DND-41 (cell line): ENCODE measurements at regions not wholly inside any gene's neighbourhood (a gene's known extent, or its start where the extent isn't known, plus 50 kb on each side); places are given as distances from the start of the nearest gene placed in this dataset.

Source experiments
- EZH2 ChIP-seq: IDR thresholded peaks from 3 replicates; pipeline ENCODE4 v1.6.1; 2012; ENCODE audit warnings: borderline replicate concordance, low read depth, mild to moderate bottlenecking, moderate library complexity, low read length, inconsistent platforms; ENCODE audit not compliant: severe bottlenecking
- TF ChIP-seq, protein P1 (sequence below): IDR thresholded peaks from 2 replicates; pipeline ENCODE4 v1.5.1; 2012; ENCODE audit warnings: borderline replicate concordance, low read length, moderate library complexity, mild to moderate bottlenecking; ENCODE audit not compliant: poor library complexity, severe bottlenecking; ENCODE audit errors: extremely low read depth

DNA sequence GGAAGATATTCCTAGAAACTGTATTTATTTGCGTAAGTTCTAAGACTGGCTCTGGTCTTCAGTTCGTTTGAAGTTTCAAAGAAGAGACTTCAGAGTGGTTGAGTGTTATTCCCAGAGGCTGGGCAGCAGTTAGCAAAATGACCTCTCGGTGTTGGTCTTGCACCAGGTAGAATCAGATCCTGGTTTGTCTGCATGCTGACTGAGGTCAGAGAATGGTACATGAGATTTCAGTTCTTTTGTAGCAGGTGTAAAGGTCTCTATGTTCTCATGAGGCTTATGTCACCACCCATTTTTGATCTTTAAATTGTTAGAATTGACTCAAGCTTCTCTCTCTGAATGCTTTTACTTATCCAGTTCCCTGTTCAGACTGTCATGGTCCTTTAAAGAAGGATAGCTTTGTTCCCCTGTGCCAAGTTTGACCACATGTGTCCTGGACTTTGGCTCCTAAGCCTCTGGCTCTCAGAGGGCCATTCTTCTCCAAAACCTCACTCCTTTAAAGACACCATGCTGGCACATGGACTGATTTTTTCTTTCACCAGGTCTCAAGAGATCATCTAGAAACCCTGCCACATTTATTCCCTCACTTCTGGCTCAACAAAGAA is 355.8 kb upstream of the BOD1L1 start:
- TF ChIP-seq, protein P1, sequence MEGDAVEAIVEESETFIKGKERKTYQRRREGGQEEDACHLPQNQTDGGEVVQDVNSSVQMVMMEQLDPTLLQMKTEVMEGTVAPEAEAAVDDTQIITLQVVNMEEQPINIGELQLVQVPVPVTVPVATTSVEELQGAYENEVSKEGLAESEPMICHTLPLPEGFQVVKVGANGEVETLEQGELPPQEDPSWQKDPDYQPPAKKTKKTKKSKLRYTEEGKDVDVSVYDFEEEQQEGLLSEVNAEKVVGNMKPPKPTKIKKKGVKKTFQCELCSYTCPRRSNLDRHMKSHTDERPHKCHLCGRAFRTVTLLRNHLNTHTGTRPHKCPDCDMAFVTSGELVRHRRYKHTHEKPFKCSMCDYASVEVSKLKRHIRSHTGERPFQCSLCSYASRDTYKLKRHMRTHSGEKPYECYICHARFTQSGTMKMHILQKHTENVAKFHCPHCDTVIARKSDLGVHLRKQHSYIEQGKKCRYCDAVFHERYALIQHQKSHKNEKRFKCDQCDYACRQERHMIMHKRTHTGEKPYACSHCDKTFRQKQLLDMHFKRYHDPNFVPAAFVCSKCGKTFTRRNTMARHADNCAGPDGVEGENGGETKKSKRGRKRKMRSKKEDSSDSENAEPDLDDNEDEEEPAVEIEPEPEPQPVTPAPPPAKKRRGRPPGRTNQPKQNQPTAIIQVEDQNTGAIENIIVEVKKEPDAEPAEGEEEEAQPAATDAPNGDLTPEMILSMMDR = no peak
- no peak for TF ChIP-seq EZH2
